Erythroblast (primary cell): ENCODE measurements at regions not wholly inside any gene's neighbourhood (a gene's known extent, or its start where the extent isn't known, plus 50 kb on each side); places are given as distances from the start of the nearest gene placed in this dataset.

Experiments used
- GATA1 ChIP-seq: IDR thresholded peaks from 2 replicates; pipeline ENCODE4 v1.6.1; 2011; ENCODE audit warnings: low read depth, mild to moderate bottlenecking, control low read depth, low read length, moderate library complexity
- POLR2A ChIP-seq: IDR thresholded peaks from 2 replicates; pipeline ENCODE4 v1.6.1; 2011; ENCODE audit warnings: mild to moderate bottlenecking, low read length

DNA sequence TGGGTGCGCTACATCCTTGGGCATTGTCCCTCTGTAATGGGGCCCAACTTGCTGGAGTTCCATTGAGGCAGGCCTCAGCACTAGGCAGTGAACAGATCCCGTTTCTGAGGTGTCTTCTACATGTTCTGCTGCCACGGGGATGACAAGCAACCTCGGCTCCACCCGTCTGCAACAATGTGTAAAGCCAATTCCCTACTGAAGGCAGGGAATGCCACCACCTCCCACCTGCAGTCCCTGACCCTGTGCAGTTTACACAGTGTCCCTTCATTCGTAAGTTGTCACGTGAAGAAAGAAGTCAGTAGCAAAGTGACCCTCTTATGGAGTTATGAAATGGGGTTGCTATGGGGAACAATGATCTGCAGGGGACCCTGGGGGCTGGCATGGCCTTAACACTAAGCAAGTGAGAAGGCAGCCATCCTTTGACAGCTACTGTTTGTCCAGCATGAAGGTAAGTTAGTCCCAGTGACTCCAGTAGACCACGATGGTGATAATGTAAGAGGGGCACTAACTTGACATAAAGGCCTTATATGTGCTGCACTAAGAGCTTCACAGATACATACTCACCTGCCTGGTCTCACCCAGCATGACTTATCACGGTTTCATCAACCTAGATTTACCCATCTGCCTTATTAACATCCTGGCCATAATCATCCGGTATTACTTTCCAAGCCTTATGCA, 130.6 kb upstream of the ZSWIM2 start:
- TF ChIP-seq POLR2A (no peak), GATA1 (no peak)
